ENCODE measurements at regions not wholly inside any gene's neighbourhood (a gene's known extent, or its start where the extent isn't known, plus 50 kb on each side); places are given as distances from the start of the nearest gene placed in this dataset.
"Not testable (repeated sequence)": the region's sequence is repeated elsewhere in the genome, so short reads cannot be mapped to it uniquely, and the experiment has no call there.

DNA sequence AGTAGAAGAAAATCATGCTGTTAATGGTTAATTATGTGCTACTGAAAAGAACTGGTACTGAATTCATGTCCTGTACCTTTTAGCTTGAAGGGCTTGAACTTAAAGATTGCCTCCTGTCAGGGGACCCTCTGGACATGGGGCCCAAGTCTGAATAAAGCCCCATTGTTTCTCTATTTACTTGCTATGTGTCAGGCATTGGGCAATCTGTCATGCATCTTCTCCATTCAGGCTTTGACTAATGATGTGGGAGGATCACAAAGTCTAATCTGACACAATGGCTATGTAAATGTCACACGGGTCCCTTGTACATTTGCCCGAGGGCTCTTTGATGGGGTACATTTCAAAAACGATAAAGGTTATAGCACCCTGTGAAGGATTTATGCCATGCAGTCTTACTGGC, 64.0 kb upstream of the TUSC1 start:
- Histone ChIP-seq H3K4me3 (ENCODE audit: severe bottlenecking) (no peak overlapping the region), H3K4me1 (ENCODE audit: insufficient read depth, poor library complexity, severe bottlenecking) (no peaks in the 10 kb centered on the region), H3K27me3 (ENCODE audit: insufficient read depth, poor library complexity, severe bottlenecking) (peaks cover 1% of the 10 kb centered on the region), H3K9me3 (ENCODE audit: severe bottlenecking) (no peaks in the 10 kb centered on the region), H3K36me3 (ENCODE audit: low read depth) (no peaks in the 10 kb centered on the region), H3K27ac (ENCODE audit: poor library complexity, severe bottlenecking) (no peak overlapping the region)
- ATAC-seq (ENCODE audit: low read depth) (no peak), DNase-seq (ENCODE audit: low spot score) (no peak)
- TF ChIP-seq, protein P1, sequence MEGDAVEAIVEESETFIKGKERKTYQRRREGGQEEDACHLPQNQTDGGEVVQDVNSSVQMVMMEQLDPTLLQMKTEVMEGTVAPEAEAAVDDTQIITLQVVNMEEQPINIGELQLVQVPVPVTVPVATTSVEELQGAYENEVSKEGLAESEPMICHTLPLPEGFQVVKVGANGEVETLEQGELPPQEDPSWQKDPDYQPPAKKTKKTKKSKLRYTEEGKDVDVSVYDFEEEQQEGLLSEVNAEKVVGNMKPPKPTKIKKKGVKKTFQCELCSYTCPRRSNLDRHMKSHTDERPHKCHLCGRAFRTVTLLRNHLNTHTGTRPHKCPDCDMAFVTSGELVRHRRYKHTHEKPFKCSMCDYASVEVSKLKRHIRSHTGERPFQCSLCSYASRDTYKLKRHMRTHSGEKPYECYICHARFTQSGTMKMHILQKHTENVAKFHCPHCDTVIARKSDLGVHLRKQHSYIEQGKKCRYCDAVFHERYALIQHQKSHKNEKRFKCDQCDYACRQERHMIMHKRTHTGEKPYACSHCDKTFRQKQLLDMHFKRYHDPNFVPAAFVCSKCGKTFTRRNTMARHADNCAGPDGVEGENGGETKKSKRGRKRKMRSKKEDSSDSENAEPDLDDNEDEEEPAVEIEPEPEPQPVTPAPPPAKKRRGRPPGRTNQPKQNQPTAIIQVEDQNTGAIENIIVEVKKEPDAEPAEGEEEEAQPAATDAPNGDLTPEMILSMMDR (IDR thresholded peaks at IDR 0.05; ENCODE audit: poor library complexity, severe bottlenecking): no peak

DNA sequence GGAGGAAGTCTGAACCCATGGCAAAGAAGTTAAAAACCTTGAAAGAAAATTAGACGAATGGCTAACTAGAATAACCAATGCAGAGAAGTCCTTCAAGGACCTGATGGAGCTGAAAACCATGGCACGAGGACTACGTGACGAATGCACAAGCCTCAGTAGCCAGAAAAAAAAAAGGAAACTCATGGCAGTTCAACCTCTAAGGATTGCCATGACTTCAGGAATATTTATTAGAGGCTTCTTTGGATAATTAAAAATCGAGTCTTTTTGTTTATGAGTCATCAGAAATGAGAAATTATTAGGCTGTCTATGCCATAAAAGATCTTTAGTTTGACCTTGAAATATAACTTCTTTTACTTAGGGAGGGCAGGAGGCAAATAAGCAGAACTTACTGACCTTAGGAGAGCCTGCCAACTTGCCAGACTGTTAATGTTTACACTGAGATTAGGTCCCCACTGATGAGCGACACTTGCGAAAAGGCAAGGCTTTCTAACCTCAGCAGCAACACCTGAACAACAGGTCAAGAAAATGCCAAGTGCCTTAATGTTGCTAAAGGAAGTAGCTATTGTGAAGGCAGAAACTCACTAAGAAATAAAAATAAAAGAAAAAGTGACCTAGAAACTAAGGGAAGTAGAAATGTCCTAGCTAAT, 55.2 kb upstream of the TUSC1 start:
- TF ChIP-seq, protein P1 (IDR thresholded peaks at IDR 0.05; ENCODE audit: poor library complexity, severe bottlenecking): no peak
- ATAC-seq (ENCODE audit: low read depth): no peak
- no peak overlapping the region for H3K4me3 ChIP-seq (ENCODE audit: severe bottlenecking)
- H3K27ac ChIP-seq (ENCODE audit: poor library complexity, severe bottlenecking): no peak overlapping the region
- no peaks in the 10 kb centered on the region for H3K9me3 ChIP-seq (ENCODE audit: severe bottlenecking)
- no peaks in the 10 kb centered on the region for H3K4me1 ChIP-seq (ENCODE audit: insufficient read depth, poor library complexity, severe bottlenecking)
- no peaks in the 10 kb centered on the region for H3K36me3 ChIP-seq (ENCODE audit: low read depth)
- H3K27me3 ChIP-seq (ENCODE audit: insufficient read depth, poor library complexity, severe bottlenecking): no peaks in the 10 kb centered on the region
- no peak for DNase-seq (ENCODE audit: low spot score)

DNA sequence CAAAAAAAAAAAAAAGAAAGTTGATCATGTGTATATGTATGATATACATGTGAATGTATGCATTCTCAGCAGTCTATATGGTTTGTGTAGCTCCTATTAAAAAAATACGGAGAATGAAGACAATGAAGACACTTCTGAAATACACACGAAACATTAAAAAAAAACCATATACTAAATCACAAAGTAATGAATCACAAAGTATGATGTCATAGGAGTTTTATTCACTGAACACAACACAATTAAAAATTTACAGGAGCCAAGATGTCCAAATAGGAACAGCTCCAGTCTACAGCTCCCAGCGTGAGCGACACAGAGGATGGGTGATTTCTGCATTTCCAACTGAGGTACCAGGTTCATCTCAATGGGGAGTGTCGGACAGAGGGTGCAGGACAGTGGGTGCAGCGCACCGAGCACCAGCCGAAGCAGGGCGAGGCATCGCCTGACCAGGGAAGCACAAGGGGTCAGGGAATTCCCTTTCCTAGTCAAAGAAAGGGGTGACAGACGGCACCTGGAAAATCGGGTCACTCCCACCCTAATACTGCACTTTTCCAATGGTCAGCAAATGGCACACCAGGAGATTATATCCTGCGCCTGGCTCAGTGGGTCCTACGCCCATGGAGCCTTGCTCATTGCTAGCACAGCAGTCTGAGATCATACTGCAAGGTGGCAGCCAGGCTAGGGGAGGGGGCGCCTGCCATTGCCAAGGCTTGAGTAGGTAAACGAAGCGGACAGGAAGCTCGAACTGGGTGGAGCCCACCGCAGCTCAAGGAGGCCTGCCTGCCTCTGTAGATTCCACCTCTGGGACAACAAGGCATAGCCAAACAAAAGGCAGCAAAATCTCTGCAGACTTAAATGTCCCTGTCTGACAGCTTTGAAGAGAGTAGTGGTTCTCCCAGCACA, 53.9 kb upstream of the TUSC1 start:
- not testable (repeated sequence) for DNase-seq (ENCODE audit: low spot score); H3K4me1 ChIP-seq (ENCODE audit: insufficient read depth, poor library complexity, severe bottlenecking); H3K27ac ChIP-seq (ENCODE audit: poor library complexity, severe bottlenecking); ATAC-seq (ENCODE audit: low read depth); H3K9me3 ChIP-seq (ENCODE audit: severe bottlenecking); H3K27me3 ChIP-seq (ENCODE audit: insufficient read depth, poor library complexity, severe bottlenecking); H3K4me3 ChIP-seq (ENCODE audit: severe bottlenecking); H3K36me3 ChIP-seq (ENCODE audit: low read depth)

Data from RWPE2 (cell line).